ENCODE measurements at regions not wholly inside any gene's neighbourhood (a gene's known extent, or its start where the extent isn't known, plus 50 kb on each side); places are given as distances from the start of the nearest gene placed in this dataset.

DNA sequence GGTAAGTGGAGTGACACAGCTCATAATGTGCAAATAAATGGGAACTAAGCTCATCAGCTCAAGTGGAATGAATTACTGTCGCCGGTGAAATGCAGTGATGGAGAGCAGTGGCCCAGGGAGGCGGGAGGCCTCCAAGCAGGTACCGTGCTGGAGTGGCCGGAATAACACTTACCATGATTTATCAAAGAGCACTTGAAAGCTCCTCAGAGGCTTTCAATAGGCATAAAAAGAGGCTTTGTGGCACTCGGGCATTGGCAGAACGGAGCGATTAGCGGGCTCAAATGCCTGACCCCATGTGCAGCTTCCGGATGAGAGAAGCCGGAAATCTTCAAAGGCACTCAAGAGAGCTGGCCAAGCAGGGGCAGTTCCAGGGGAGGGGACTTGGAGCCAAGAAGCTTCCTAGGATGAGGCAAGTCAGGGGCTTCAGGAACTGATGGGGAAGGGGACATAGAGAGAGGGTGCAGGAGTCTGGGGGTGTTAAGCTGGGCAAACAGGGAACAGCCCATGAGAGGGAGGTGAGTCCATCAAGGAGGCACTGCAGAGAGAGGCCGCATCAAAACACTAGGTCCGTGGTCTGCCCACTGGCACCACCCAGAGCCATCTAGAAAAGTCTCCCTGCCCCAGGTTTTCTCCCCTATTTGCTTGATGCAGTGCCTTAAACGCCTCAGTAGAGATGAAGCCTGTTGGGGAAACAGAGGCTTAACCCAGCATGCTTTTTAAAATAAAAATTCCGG, 144.0 kb upstream of the IRX6 start:
- peak; percentile 81 for DNase-seq

DNA sequence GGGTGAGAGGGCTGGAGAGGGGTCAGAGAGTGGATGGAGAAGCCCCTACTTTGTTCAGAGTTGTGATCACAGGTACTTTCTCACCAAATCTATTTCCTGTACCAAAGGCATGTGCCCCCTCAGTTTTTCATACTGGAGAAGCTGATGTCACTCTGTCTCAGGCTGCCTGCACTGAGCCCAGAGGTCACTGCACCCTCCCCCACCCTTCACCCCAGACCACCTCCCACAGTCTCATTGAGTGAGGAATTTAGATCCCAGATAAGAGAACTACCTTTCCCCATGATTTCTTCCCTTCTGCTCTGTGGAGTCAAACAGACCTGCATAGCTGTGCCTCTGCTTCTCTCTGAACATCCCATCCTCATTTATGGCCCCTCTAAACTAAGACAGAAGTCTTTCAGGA, 140.0 kb upstream of the IRX6 start:
- DNase-seq: no peak

DNA sequence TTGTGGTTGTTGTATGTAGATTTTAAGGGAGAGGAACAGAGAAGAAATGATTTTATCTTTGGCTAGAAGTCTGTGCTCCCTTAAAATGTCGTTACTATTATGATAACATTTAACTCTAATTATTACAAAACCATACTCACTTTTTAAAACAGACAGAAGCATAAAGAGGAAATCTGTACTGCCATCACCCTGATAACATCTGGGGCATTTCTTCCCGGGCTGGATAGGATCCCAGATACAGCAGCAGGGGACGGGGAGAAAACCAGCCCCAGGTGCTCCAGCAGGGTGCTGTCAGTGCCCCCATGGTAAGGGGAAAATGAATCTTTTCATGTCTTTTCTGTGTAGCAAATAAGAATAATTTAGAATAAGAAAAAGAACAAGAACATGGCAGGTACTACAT, 139.4 kb upstream of the IRX6 start:
- no peak for DNase-seq

DNA sequence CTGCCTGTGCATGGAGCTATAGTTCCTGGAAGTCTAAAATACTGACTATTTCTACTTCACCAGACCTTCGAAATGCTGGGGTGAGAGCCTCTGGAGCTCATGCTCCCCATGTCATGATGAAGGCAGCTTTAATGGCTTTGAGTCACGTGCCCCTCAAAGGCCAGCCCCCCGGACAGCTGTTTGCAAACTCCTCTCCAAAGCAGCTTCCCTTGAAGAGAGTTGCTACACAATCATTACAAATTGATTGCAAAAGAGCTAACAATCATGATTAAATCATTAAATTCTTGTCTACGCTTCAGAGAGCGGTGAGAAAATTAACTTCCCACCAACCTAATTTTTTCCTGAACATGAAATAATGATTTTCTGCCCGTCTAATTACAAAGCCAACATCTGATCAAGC, 134.8 kb upstream of the IRX6 start:
- no peak for DNase-seq

DNA sequence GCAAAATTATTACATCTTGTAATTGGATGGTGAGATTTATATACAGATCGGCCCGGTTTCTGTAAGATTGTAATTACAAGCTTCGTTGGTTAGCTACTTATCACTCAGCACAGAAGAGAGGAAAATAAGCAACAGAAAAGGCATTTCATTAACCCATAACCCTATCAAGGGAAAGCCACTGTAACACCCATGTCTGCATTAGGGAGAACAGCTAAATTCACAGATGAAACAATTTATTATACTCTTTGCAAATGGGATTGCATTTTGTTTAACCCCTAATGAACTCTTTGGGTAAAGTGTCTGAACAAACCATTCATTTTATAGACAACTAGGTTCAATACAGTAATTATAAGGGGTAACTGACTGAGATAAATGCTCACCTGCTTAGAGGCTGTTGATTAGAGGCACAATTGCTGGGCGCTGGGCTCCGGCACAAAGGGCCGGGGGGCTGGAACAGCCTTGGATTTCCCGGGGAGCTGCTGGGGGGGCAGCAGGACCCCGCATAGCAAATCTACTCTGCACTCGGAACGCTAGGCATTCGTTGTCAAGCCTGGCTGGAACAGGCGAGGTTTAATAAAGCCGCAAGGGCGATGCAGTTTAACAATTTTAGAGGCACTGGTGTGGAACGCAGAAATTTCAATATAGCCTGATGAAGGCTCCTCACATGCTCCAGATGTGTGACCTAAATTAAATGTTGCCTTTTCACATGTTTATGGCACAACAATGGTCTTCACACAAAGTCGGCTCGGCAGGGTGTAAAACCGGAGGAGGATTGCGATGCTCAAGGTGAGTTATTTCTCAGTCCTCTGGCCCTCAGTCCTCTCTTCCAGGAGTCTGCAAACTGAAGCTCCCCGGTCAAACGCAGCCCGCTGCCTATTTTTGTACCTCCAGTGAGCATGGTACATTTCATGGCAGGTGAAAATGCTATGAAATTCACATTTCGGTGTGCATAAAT, 134.0 kb upstream of the IRX6 start:
- no peak for DNase-seq

DNA sequence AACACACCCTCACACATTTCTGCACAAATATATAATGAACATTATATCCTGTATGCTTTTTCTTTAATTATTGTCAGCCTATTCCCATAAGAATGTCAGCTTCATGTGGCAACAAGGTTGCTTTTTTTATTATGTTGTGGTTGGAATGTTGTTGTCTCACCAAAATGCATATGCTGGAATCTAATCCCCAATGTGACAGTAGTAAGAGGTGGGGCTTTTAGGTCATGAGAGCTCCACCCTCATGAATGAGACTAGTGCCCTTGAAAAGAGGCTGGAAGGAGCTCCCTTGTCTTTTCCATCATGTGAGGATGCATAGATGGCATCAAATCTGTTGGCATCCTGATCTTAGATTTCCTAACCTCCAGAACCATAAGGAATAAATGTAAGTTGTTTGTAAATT, 131.3 kb upstream of the IRX6 start:
- no peak for DNase-seq

GRCh38 chr16:55203570-55203969, 120.4 kb upstream of the IRX6 start:
- no peak for DNase-seq

- no peak for DNase-seq
Observed at GRCh38 chr16:55204069-55204468, 119.9 kb upstream of the IRX6 start.

GRCh38 chr16:55204923-55205322, 119.1 kb upstream of the IRX6 start:
- no peak for DNase-seq

- no peak for DNase-seq
Observed at GRCh38 chr16:55207693-55208428, 116.1 kb upstream of the IRX6 start.

- no peak for DNase-seq
Observed at GRCh38 chr16:55209626-55210025, 114.4 kb upstream of the IRX6 start.

GRCh38 chr16:55212791-55213190, 111.2 kb upstream of the IRX6 start:
- no peak for DNase-seq

DNA sequence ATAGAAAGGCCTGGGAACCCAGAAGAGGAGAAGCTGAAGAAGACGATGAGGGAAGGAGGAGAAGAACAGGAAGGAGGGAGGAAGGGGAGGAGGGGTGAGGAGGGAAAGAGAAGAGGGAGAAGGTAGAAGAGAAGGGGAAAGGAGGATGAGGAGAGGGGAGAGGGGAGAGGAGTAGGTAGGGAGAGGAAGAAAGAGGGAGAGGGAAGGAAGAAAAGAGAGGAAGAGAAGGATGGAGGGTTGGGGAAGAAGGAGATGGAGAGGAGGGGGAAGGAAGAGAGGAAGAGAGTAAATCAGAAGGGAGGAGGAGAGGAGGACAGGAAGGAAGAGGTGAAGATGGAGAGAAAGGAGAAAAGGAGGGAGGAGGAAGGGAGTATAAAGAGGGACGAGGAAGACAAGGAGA, 109.6 kb upstream of the IRX6 start:
- no peak for DNase-seq

- DNase-seq: no peak
Observed at GRCh38 chr16:55214974-55215494, 109.0 kb upstream of the IRX6 start.

DNA sequence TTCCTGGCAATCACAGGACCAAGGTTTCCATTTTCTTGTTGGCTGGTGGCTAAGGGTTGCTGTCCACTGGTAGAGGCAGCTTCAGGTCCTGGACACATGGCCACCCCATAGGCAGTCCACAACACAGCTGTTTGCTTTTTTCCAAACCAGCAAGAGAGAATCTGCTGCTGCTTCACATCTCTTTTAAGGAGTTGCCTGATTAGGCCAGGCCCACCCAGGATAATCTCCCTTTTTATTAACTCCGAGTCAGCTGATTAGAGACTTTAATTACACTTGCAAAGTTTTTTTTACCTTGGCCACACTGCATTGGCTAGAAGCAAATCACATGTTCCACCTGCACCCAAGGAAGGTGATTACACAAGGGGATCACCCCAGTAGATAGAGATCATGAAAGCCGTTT, 106.6 kb upstream of the IRX6 start:
- no peak for DNase-seq

DNA sequence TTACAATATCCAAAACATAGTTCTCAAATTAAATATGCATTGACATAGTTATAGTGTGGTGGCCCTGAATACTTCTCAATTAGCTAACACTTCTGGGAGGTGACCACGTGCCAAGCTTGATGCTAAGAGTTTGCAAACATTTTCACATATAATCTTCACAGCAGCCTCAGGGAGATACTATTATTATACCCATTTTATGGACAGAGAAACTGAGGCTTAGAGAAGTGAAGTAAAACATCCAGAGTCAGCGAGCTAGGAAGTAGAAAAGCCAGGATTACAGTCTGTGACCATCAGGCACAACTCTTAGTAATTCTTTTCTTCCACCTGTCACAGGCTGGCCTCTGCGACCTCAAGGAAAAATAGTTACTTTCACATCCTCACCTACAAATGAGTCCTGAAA, 102.2 kb upstream of the IRX6 start:
- DNase-seq: no peak

GRCh38 chr16:55222486-55222885, 101.5 kb upstream of the IRX6 start:
- DNase-seq: no peak

DNA sequence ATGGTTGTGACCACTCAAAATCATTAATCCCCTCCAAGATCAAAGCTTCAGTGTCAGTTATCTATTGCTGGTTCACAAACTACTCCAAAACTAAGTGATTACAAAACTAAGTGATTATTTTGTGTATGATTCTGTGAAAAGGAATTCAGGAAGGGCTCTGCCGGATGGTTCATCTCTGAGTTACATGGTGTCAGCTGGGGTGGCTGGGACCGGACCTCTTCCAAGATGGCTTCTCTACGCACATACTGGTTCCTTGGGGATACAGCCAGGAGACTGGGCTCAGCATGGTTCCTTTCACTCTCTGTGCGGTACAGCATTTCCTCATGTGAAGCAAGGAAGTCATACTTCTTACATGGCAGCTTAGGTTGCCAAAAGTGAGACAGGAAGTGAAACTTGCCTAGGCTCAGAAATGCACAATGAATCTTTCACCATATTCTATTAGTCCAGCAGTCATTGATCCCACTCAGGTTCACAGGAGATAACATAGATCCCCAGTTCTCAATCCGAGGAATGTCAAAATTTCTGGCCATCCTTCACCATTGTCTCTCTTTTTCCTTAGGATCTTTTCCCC, 97.9 kb upstream of the IRX6 start:
- DNase-seq: no peak

DNA sequence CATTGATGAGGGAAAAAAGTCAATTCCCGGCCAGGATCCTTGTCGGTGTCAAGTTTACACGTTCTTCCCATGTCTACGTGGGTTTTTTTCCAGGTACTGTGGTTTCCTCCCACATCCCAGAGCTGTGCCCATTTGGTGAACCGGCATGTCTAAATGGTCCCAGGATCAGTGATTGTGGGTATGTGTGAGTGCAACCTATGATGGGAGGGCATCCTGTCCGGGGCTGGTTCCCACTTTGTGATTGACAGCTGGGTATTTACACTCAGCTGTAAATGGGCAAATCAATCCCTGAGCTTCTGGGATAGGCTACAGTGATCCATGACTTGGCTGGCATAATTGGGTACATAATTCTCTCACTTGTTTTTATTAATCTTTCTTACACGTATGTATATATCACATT, 91.2 kb upstream of the IRX6 start:
- no peak for DNase-seq

GRCh38 chr16:55233464-55233863, 90.5 kb upstream of the IRX6 start:
- no peak for DNase-seq

DNA sequence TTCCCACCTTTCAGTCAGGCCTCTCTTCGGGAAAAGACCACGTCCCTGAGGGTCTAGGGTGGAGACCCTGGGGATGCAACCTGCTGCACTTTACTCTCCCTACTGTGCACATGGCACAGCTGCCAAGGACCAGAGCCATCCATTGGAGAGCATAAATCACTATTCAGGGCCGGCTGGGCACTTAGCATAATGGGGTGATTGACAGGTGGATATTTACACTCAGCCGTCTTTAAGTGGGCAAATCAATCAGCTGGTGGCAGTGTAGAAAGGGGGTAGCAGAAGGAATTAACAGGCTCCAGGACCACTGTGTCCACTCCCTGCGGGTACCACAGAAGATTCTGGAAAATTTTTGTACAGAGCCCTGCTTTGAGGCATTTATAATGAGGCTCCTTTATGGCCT, 87.3 kb upstream of the IRX6 start:
- DNase-seq: no peak

GRCh38 chr16:55239723-55240122, 84.3 kb upstream of the IRX6 start:
- DNase-seq: no peak

DNA sequence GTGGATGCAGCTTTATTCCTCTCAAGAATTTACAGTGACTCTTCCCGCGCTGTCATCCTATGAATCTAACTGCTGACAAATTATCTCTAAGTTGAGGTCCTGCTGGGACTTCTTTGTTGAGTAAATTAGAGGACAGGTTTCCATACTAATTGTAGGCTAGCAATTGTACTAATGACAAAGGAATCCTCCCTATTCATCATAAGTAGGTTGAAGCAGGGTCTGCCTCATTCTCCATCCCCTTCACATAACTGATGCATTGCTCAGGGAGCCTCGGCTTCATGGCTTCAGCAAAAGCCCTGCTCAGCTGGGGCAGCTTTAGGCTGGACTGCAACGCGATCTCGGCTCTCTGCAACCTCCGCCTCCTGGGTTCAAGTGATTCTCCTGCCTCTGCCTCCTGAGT, 83.1 kb upstream of the IRX6 start:
- DNase-seq: no peak
